GM20000 (cell line): ENCODE measurements at regions not wholly inside any gene's neighbourhood (a gene's known extent, or its start where the extent isn't known, plus 50 kb on each side); places are given as distances from the start of the nearest gene placed in this dataset.

ENCODE experiments used
- DNase-seq: peaks from one replicate; pipeline ENCODE4 v3.0.0; 2012; ENCODE audit warnings: low spot score
- CTCF ChIP-seq: IDR thresholded peaks from 2 replicates; pipeline ENCODE4 v1.5.1; 2012; ENCODE audit warnings: mild to moderate bottlenecking, control low read depth; ENCODE audit errors: extremely low read depth, missing control alignments

- TF ChIP-seq CTCF, result no peak
- DNase-seq, result no peak
Observed at GRCh38 chr6:98547634-98548033, 286.7 kb upstream of the POU3F2 start.

DNA sequence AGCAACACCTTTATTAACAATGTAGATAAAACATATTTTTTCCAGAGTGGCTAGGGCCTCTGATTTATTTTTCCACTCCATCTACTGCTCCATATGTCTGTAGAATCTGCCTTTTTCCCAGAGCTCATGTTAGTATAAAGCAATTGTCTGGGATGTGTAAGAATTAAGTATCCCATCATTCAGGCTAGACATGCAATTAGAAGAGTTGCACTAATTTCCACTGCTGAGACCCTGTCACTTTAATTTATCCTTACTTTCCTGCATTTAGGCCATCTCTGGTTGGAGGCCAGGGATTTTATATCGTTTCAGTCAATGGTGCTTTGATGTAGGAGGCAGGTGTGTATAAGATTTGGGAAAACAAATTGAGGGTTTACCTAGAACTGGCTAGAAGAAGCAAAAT lies 286.1 kb upstream of the POU3F2 start:
- DNase-seq, result no peak
- no peak for TF ChIP-seq CTCF

- no peak for TF ChIP-seq CTCF
- no peak for DNase-seq
Observed at GRCh38 chr6:98560418-98560817, 274.0 kb upstream of the POU3F2 start.

GRCh38 chr6:98560841-98561240 lies 273.5 kb upstream of the POU3F2 start:
- no peak for TF ChIP-seq CTCF
- no peak for DNase-seq

DNA sequence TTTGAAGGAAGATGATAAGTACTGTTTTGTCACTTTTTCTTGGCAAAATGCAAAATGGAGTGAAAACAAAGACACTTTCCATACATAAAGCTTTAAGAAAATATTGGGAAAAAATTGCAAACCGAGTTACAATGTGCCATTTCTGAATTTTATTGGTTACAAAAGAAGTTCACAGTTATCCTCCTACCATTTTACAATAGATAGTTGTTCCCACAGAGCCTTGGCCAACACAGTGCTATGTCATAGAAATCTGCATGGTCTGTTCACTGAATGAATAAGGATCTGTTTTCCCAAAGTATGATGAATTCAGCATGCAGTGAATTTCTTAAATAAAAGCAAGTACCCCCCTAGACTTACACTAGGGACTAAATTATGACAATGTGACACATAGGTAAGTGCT lies 268.2 kb upstream of the POU3F2 start:
- TF ChIP-seq CTCF, result no peak
- no peak for DNase-seq

- no peak for TF ChIP-seq CTCF
- DNase-seq, result no peak
Observed at GRCh38 chr6:98572579-98572978, 261.8 kb upstream of the POU3F2 start.

GRCh38 chr6:98574984-98575383 lies 259.4 kb upstream of the POU3F2 start:
- DNase-seq, result no peak
- no peak for TF ChIP-seq CTCF
